ENCODE measurements at regions not wholly inside any gene's neighbourhood (a gene's known extent, or its start where the extent isn't known, plus 50 kb on each side); places are given as distances from the start of the nearest gene placed in this dataset.

DNA sequence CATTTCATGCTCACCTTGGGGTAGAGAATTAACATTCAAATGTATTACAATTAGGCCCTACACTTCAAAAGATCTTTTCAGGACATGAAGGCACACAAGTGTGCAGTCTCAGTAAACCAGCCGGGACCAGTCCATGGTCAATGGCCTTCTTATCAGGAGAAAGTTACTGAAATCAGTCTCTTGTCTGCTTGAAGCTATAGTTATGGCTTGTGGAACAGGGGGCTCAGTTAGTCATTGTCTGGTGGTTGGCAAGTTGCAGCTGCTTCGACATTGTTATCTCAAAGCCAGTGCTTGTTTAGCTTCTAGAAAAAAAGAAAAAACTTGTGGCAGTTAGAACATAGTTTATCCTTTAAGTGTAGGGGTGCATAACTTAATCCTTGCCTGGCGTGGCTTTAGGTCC, 213.1 kb upstream of the ACO1 start:
- no peaks in the 10 kb centered on the region for H3K9me3 ChIP-seq (ENCODE audit: insufficient read depth, low read depth)
- no peak for TF ChIP-seq CTCF (conservative IDR thresholded peaks at IDR 0.05)
- TF ChIP-seq EZH2 (IDR thresholded peaks at IDR 0.05; ENCODE audit: low read depth) = no peak
- POLR2A ChIA-PET (ENCODE audit: unreplicated experiment) = no interaction called here
- no peaks in the 10 kb centered on the region for H3K27me3 ChIP-seq (ENCODE audit: insufficient read depth, low read depth)
- intact Hi-C loops (cut with micrococcal nuclease; ENCODE audit: unreplicated experiment) = no loop called here
- no peaks in the 10 kb centered on the region for H4K20me1 ChIP-seq (ENCODE audit: insufficient read depth)
- H3K36me3 ChIP-seq (ENCODE audit: low read depth) = no peaks in the 10 kb centered on the region
- no peak overlapping the region for H2AFZ ChIP-seq
- no peak for DNase-seq
- H3K4me1 ChIP-seq (replicated peaks; ENCODE audit: insufficient read depth) = no peaks in the 10 kb centered on the region
- H3K27ac ChIP-seq = no peak overlapping the region
- CTCF ChIA-PET = no interaction called here
- no peak overlapping the region for H3K4me2 ChIP-seq
- BruUV-seq (replicated peaks) = no TSS peak
- H3K79me2 ChIP-seq (ENCODE audit: low read depth) = no peaks in the 10 kb centered on the region
- no peaks in the 10 kb centered on the region for H3F3A ChIP-seq (ENCODE audit: insufficient read depth, low read depth)
- H3K4me3 ChIP-seq = no peak overlapping the region
- no peaks in the 10 kb centered on the region for H3K9me2 ChIP-seq (ENCODE audit: insufficient read depth)

DNA sequence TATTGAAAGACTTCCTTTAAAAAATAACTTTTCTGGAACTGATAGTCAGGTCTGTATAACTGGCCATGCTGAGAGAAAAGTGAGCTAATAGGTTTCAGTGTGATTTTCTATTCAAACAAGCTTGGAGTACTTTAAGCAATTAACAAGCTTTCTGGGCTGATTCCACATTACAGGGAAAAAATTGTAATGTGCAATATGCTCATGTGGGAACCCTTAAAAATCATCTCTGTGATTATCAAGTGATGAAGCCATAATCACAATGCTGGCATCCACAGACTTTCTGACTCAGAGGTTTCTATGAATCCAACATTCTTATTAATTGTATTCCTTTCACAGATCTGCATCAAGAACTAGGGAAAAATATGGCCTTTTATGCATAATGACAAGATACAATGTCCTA, 212.2 kb upstream of the ACO1 start:
- H3K9me2 ChIP-seq (ENCODE audit: insufficient read depth) = no peaks in the 10 kb centered on the region
- CTCF ChIA-PET = no interaction called here
- no peaks in the 10 kb centered on the region for H3F3A ChIP-seq (ENCODE audit: insufficient read depth, low read depth)
- no peaks in the 10 kb centered on the region for H3K27me3 ChIP-seq (ENCODE audit: insufficient read depth, low read depth)
- H2AFZ ChIP-seq = no peak overlapping the region
- H3K4me2 ChIP-seq = no peak overlapping the region
- H3K79me2 ChIP-seq (ENCODE audit: low read depth) = no peaks in the 10 kb centered on the region
- intact Hi-C loops (cut with micrococcal nuclease; ENCODE audit: unreplicated experiment) = no loop called here
- POLR2A ChIA-PET (ENCODE audit: unreplicated experiment) = no interaction called here
- H3K27ac ChIP-seq = no peak overlapping the region
- H3K36me3 ChIP-seq (ENCODE audit: low read depth) = no peaks in the 10 kb centered on the region
- BruUV-seq (replicated peaks) = no TSS peak
- no peaks in the 10 kb centered on the region for H3K9me3 ChIP-seq (ENCODE audit: insufficient read depth, low read depth)
- H3K4me1 ChIP-seq (replicated peaks; ENCODE audit: insufficient read depth) = no peaks in the 10 kb centered on the region
- H4K20me1 ChIP-seq (ENCODE audit: insufficient read depth) = no peaks in the 10 kb centered on the region
- DNase-seq = no peak
- no peak for TF ChIP-seq EZH2 (IDR thresholded peaks at IDR 0.05; ENCODE audit: low read depth)
- no peak for TF ChIP-seq CTCF (conservative IDR thresholded peaks at IDR 0.05)
- no peak overlapping the region for H3K4me3 ChIP-seq

- H3K4me1 ChIP-seq (replicated peaks; ENCODE audit: insufficient read depth) = no peaks in the 10 kb centered on the region
- H3K4me2 ChIP-seq = no peak overlapping the region
- H4K20me1 ChIP-seq (ENCODE audit: insufficient read depth) = no peaks in the 10 kb centered on the region
- no peak for TF ChIP-seq CTCF (conservative IDR thresholded peaks at IDR 0.05)
- no peak for TF ChIP-seq EZH2 (IDR thresholded peaks at IDR 0.05; ENCODE audit: low read depth)
- H3K27ac ChIP-seq = no peak overlapping the region
- no peaks in the 10 kb centered on the region for H3F3A ChIP-seq (ENCODE audit: insufficient read depth, low read depth)
- no peaks in the 10 kb centered on the region for H3K36me3 ChIP-seq (ENCODE audit: low read depth)
- BruUV-seq (replicated peaks) = no TSS peak
- H3K9me2 ChIP-seq (ENCODE audit: insufficient read depth) = no peaks in the 10 kb centered on the region
- H2AFZ ChIP-seq = no peak overlapping the region
- no peak overlapping the region for H3K4me3 ChIP-seq
- intact Hi-C loops (cut with micrococcal nuclease; ENCODE audit: unreplicated experiment) = no loop called here
- H3K9me3 ChIP-seq (ENCODE audit: insufficient read depth, low read depth) = no peaks in the 10 kb centered on the region
- no peaks in the 10 kb centered on the region for H3K27me3 ChIP-seq (ENCODE audit: insufficient read depth, low read depth)
- POLR2A ChIA-PET (ENCODE audit: unreplicated experiment) = no interaction called here
- CTCF ChIA-PET = no interaction called here
- no peak for DNase-seq
- H3K79me2 ChIP-seq (ENCODE audit: low read depth) = no peaks in the 10 kb centered on the region
Observed at GRCh38 chr9:32177396-32177795, 207.0 kb upstream of the ACO1 start.

Data from PC-9 (cell line).